AG04449 (cell line): ENCODE measurements at regions not wholly inside any gene's neighbourhood (a gene's known extent, or its start where the extent isn't known, plus 50 kb on each side); places are given as distances from the start of the nearest gene placed in this dataset.

Experiments used
- CTCF ChIA-PET: fragments of 350-600 bp; formaldehyde crosslinking; extraction: SDS; loops from one replicate; lab custom pipeline; 2021; ENCODE audit warnings: antibody characterized with exemption; lab: Yijun Ruan, JAX
- POLR2A ChIA-PET: fragments of 400-600, 350-600 bp; formaldehyde crosslinking; extraction: SDS; loops from one replicate; lab custom pipeline; 2020; ENCODE audit warnings: antibody characterized with exemption, inconsistent platforms; lab: Yijun Ruan, JAX
- DNase-seq: peaks from one replicate; pipeline ENCODE4 v3.0.0-alpha.2; 2010; ENCODE audit warnings: low read depth, low spot score
- H3K4me3 ChIP-seq: 2 replicates; pipeline ENCODE4 v1.5.1; 2011; ENCODE audit warnings: low read depth, mild to moderate bottlenecking, control low read depth, low read length
- TF ChIP-seq, protein P1 (sequence below): IDR thresholded peaks from one replicate; pipeline ENCODE4 v1.5.1; 2011; ENCODE audit warnings: mild to moderate bottlenecking, moderate library complexity, low read length, control low read depth, inconsistent platforms; ENCODE audit not compliant: insufficient read depth; ENCODE audit errors: missing control alignments

GRCh38 chr2:199590321-199591203 is 132.8 kb upstream of the SATB2 start:
- ChIA-PET CTCF (interaction anchor here (1.2 to 1.7 kb wide), 2 partner anchors 10 to 12 kb away, joined by 3 to 4 read pairs; no protein-coding TSS in a partner anchor), POLR2A (no interaction called here)
- TF ChIP-seq, protein P1, sequence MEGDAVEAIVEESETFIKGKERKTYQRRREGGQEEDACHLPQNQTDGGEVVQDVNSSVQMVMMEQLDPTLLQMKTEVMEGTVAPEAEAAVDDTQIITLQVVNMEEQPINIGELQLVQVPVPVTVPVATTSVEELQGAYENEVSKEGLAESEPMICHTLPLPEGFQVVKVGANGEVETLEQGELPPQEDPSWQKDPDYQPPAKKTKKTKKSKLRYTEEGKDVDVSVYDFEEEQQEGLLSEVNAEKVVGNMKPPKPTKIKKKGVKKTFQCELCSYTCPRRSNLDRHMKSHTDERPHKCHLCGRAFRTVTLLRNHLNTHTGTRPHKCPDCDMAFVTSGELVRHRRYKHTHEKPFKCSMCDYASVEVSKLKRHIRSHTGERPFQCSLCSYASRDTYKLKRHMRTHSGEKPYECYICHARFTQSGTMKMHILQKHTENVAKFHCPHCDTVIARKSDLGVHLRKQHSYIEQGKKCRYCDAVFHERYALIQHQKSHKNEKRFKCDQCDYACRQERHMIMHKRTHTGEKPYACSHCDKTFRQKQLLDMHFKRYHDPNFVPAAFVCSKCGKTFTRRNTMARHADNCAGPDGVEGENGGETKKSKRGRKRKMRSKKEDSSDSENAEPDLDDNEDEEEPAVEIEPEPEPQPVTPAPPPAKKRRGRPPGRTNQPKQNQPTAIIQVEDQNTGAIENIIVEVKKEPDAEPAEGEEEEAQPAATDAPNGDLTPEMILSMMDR, result no peak

DNA sequence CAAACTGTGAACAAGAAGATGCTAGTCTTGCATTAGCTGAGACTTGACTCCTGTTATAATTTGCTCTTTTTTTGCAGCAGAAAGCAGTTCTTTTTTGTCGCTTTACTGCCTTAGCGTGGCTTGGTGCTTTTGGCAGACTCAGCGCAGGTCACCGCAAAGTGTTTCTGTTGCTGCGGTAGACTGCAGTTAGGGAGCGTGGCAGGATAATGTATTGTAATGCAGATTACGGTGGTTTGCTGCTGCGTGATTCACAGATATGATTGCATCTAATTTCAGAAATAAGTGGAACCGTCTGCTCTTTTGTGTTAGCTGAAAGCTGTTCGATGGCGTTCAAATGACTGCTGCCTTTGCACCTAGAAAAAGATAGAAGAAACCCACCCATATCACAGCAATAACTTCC is 131.6 kb upstream of the SATB2 start:
- ChIA-PET POLR2A (no interaction called here), CTCF (no interaction called here)
- no peak for DNase-seq
- TF ChIP-seq, protein P1, result no peak
- H3K4me3 ChIP-seq, result no peak overlapping the region

More at GRCh38 chr2:199590321-199591203, 132.8 kb upstream of the SATB2 start:
- no peak for DNase-seq
- no peak overlapping the region for H3K4me3 ChIP-seq

GRCh38 chr2:199588054-199588453 is 130.3 kb upstream of the SATB2 start:
- ChIA-PET CTCF (no interaction called here), POLR2A (no interaction called here)
- TF ChIP-seq, protein P1, result no peak
- no peak overlapping the region for H3K4me3 ChIP-seq
- DNase-seq, result no peak

- ChIA-PET POLR2A (no interaction called here), CTCF (no interaction called here)
- TF ChIP-seq, protein P1, result no peak
- no peak overlapping the region for H3K4me3 ChIP-seq
- no peak for DNase-seq
Measured at GRCh38 chr2:199586646-199587045, 128.9 kb upstream of the SATB2 start.

GRCh38 chr2:199583676-199584075 is 125.9 kb upstream of the SATB2 start:
- POLR2A ChIA-PET, result no interaction called here
- CTCF ChIA-PET, result interaction anchor here (1.5 kb wide), 1 partner anchor 13 kb away, joined by 3 read pairs; no protein-coding TSS in a partner anchor
- TF ChIP-seq, protein P1, result no peak

GRCh38 chr2:199581935-199582360 is 124.2 kb upstream of the SATB2 start:
- no peak for DNase-seq
- peak overlapping the region; percentile 45 for H3K4me3 ChIP-seq
- ChIA-PET POLR2A (no interaction called here), CTCF (interaction anchor here (0.7 to 2.1 kb wide), 4 partner anchors 9 to 1272 kb away, joined by 3 to 8 read pairs (median 4); no protein-coding TSS in a partner anchor)
- TF ChIP-seq, protein P1, result no peak

More at GRCh38 chr2:199583676-199584075, 125.9 kb upstream of the SATB2 start:
- no peak for DNase-seq
- no peak overlapping the region for H3K4me3 ChIP-seq
